ENCODE measurements at regions not wholly inside any gene's neighbourhood (a gene's known extent, or its start where the extent isn't known, plus 50 kb on each side); places are given as distances from the start of the nearest gene placed in this dataset.
A peak's percentile ranks its signal among the peaks of the same experiment; 100 is the strongest.

GRCh38 chr20:57069442-57069841 is 197.0 kb downstream of the BMP7 start:
- Histone ChIP-seq H3K36me3 (ENCODE audit: control insufficient read depth, insufficient read depth, low read length) (no peaks in the 10 kb centered on the region), H3K9me3 (ENCODE audit: control insufficient read depth, low read length) (no peaks in the 10 kb centered on the region), H3K27ac (ENCODE audit: low read depth, low read length) (no peak overlapping the region), H3K9ac (ENCODE audit: extremely low read depth, low read length, poor library complexity, severe bottlenecking) (no peak overlapping the region), H3K4me3 (ENCODE audit: low read length) (no peak overlapping the region), H3K27me3 (ENCODE audit: control insufficient read depth, insufficient read depth, low read length, poor library complexity, severe bottlenecking) (peaks cover 68% of the 10 kb centered on the region), H3K4me1 (ENCODE audit: control insufficient read depth, insufficient read depth, low read length) (peaks cover 4% of the 10 kb centered on the region)
- TF ChIP-seq CTCF (conservative IDR thresholded peaks at IDR 0.05): no peak
- Mint-ChIP-seq H3K4me3 (no peak overlapping the region), H3K4me1 (peaks cover 23% of the 10 kb centered on the region), H3K27ac (no peak overlapping the region), H3K36me3 (ENCODE audit: low read depth) (no peaks in the 10 kb centered on the region), H3K9me3 (no peaks in the 10 kb centered on the region), H3K27me3 (ENCODE audit: insufficient read depth) (peaks cover 77% of the 10 kb centered on the region)
- 86 to 90% methylated on average over 5 to 8 of the region's 8 CpGs for whole genome bisulfite sequencing, 2 experiments (ENCODE audit: insufficient coverage in 1 of 2, insufficient read length in 1 of 2)
- no peak for DNase-seq

GRCh38 chr20:57070296-57070695 is 196.1 kb downstream of the BMP7 start:
- Histone ChIP-seq H3K27ac (ENCODE audit: low read depth, low read length) (no peak overlapping the region), H3K27me3 (ENCODE audit: control insufficient read depth, insufficient read depth, low read length, poor library complexity, severe bottlenecking) (peaks cover 68% of the 10 kb centered on the region), H3K9me3 (ENCODE audit: control insufficient read depth, low read length) (no peaks in the 10 kb centered on the region), H3K4me1 (ENCODE audit: control insufficient read depth, insufficient read depth, low read length) (peaks cover 4% of the 10 kb centered on the region), H3K4me3 (ENCODE audit: low read length) (no peak overlapping the region), H3K9ac (ENCODE audit: extremely low read depth, low read length, poor library complexity, severe bottlenecking) (no peak overlapping the region), H3K36me3 (ENCODE audit: control insufficient read depth, insufficient read depth, low read length) (no peaks in the 10 kb centered on the region)
- peak overlapping the region; percentile 2 for H3K27ac Mint-ChIP-seq
- H3K4me1 Mint-ChIP-seq: peaks cover 23% of the 10 kb centered on the region
- no peak for DNase-seq
- WGBS, 2 experiments (ENCODE audit: insufficient coverage in 1 of 2, insufficient read length in 1 of 2): 80 to 84% methylated on average over 1 of the region's 1 CpG
- no peak for TF ChIP-seq CTCF (conservative IDR thresholded peaks at IDR 0.05)
- H3K36me3 Mint-ChIP-seq (ENCODE audit: low read depth): no peaks in the 10 kb centered on the region
- peaks cover 82% of the 10 kb centered on the region for H3K27me3 Mint-ChIP-seq (ENCODE audit: insufficient read depth)
- no peaks in the 10 kb centered on the region for H3K9me3 Mint-ChIP-seq
- no peak overlapping the region for H3K4me3 Mint-ChIP-seq

- Histone ChIP-seq H3K36me3 (ENCODE audit: control insufficient read depth, insufficient read depth, low read length) (no peaks in the 10 kb centered on the region), H3K4me3 (ENCODE audit: low read length) (peak overlapping the region; percentile 74), H3K9ac (ENCODE audit: extremely low read depth, low read length, poor library complexity, severe bottlenecking) (no peak overlapping the region), H3K4me1 (ENCODE audit: control insufficient read depth, insufficient read depth, low read length) (peaks cover 4% of the 10 kb centered on the region), H3K27me3 (ENCODE audit: control insufficient read depth, insufficient read depth, low read length, poor library complexity, severe bottlenecking) (peaks cover 65% of the 10 kb centered on the region), H3K9me3 (ENCODE audit: control insufficient read depth, low read length) (no peaks in the 10 kb centered on the region), H3K27ac (ENCODE audit: low read depth, low read length) (no peak overlapping the region)
- Mint-ChIP-seq H3K27me3 (ENCODE audit: insufficient read depth) (peaks cover 79% of the 10 kb centered on the region), H3K4me3 (peak overlapping the region; percentile 42), H3K36me3 (ENCODE audit: low read depth) (no peaks in the 10 kb centered on the region), H3K27ac (peak overlapping the region; percentile 84), H3K4me1 (peaks cover 16% of the 10 kb centered on the region), H3K9me3 (peaks cover 2% of the 10 kb centered on the region)
- no peak for TF ChIP-seq CTCF (conservative IDR thresholded peaks at IDR 0.05)
- peak; percentile 93 for DNase-seq
- WGBS, 2 experiments (ENCODE audit: insufficient coverage in 1 of 2, insufficient read length in 1 of 2): 7 to 11% methylated on average over 9 to 13 of the region's 14 CpGs
Measured at GRCh38 chr20:57071283-57071731, 195.1 kb downstream of the BMP7 start.

Data from endodermal cell (in vitro differentiated cells).